Endothelial cell of umbilical vein (primary cell): ENCODE measurements at regions not wholly inside any gene's neighbourhood (a gene's known extent, or its start where the extent isn't known, plus 50 kb on each side); places are given as distances from the start of the nearest gene placed in this dataset.

Experiments
- BruUV-seq: library from RNA; stranded (reverse); fragments of 400-500 nt; replicated peaks from 2 replicates; lab custom pipeline; 2021; lab: Mats Ljungman, UMichigan
- CTCF ChIA-PET: fragments of 300-600, 350-600 bp; sonication (Branson Sonifier 250); formaldehyde crosslinking; loops from one replicate; lab custom pipeline; 2021; ENCODE audit warnings: antibody characterized with exemption, inconsistent platforms; lab: Charles Lee
- POLR2A ChIA-PET: fragments of 300-600, 350-600 bp; sonication (Branson Sonifier 250); formaldehyde crosslinking; loops from one replicate; lab custom pipeline; 2021; ENCODE audit warnings: antibody characterized with exemption, inconsistent platforms; lab: Charles Lee
- DNase-seq: peaks from one replicate; pipeline ENCODE4 v3.0.0-alpha.2; 2011; ENCODE audit warnings: low read depth, low spot score
- FAIRE-seq: peaks from 2 replicates; lab custom pipeline; 2011; peaks lifted over from hg19 to GRCh38; lab: Jason Lieb, UNC
- H2AFZ ChIP-seq: 2 replicates; pipeline ENCODE4 v1.6.0; 2012; ENCODE audit warnings: low read depth, low read length, control low read depth, inconsistent platforms
- H3K27ac ChIP-seq: 2 replicates; pipeline ENCODE4 v1.5.1; 2011; ENCODE audit warnings: low read depth, mild to moderate bottlenecking, control low read depth, low read length, moderate library complexity; ENCODE audit not compliant: insufficient read depth
- H3K27me3 ChIP-seq, 2 experiments: 2 replicates each; pipeline versions ENCODE4 v1.6.0 to v1.6.1; 2011; ENCODE audit warnings: low read length in 2 of 2, mixed read lengths in 1 of 2; ENCODE audit not compliant: control insufficient read depth in 2 of 2, insufficient read depth in 2 of 2
- H3K36me3 ChIP-seq, 2 experiments: 2 replicates in 1 of 2; 3 replicates in 1 of 2; pipeline ENCODE4 v1.5.1; 2011; ENCODE audit warnings: low read length in 2 of 2, mild to moderate bottlenecking in 1 of 2, moderate library complexity in 1 of 2; ENCODE audit not compliant: control insufficient read depth in 2 of 2, insufficient read depth in 2 of 2; ENCODE audit errors: extremely low read depth in 1 of 2
- H3K4me1 ChIP-seq: 3 replicates; pipeline ENCODE4 v1.5.1; 2011; ENCODE audit warnings: mild to moderate bottlenecking, low read length; ENCODE audit not compliant: control insufficient read depth, insufficient read depth; ENCODE audit errors: extremely low read depth
- H3K4me2 ChIP-seq: 2 replicates; pipeline ENCODE4 v1.6.1; 2011; ENCODE audit warnings: low read length, control low read depth, mixed read lengths; ENCODE audit not compliant: insufficient read depth
- H3K4me3 ChIP-seq, 3 experiments: fragments of 200-600 bp in 1 of 3; sonication (generic), shearing (Covaris generic) in 1 of 3; replicated peaks in 1 of 3; 2 replicates each; pipeline ENCODE4 v1.5.1; 2011 to 2016; ENCODE audit warnings: control low read depth in 3 of 3, low read length in 3 of 3, mild to moderate bottlenecking in 2 of 3, inconsistent platforms in 1 of 3, low read depth in 1 of 3, moderate library complexity in 1 of 3; ENCODE audit not compliant: insufficient read depth in 1 of 3
- H3K79me2 ChIP-seq: 2 replicates; pipeline ENCODE4 v1.6.0; 2012; ENCODE audit warnings: low read length, inconsistent platforms; ENCODE audit not compliant: control insufficient read depth, insufficient read depth
- H3K9ac ChIP-seq: replicated peaks from 2 replicates; pipeline ENCODE3; 2011; ENCODE audit warnings: low read length, control low read depth; ENCODE audit not compliant: insufficient read depth; ENCODE audit errors: extremely low read depth
- H3K9me1 ChIP-seq: replicated peaks from 3 replicates; pipeline ENCODE4 v1.6.0; 2011; ENCODE audit warnings: mild to moderate bottlenecking, low read length; ENCODE audit not compliant: control insufficient read depth, insufficient read depth; ENCODE audit errors: extremely low read depth
- H3K9me3 ChIP-seq: replicated peaks from 2 replicates; pipeline ENCODE4 v1.5.1; 2012; ENCODE audit warnings: low read length, inconsistent platforms; ENCODE audit not compliant: control insufficient read depth, insufficient read depth
- H4K20me1 ChIP-seq: replicated peaks from 2 replicates; pipeline ENCODE3; 2011; ENCODE audit warnings: mild to moderate bottlenecking, low read length; ENCODE audit not compliant: control insufficient read depth, insufficient read depth; ENCODE audit errors: extremely low read depth
- CTCF ChIP-seq, 2 donors: IDR thresholded peaks; 1 replicate in 1 of 2; 2 replicates in 1 of 2; pipeline ENCODE4 v1.5.1; 2011; ENCODE audit warnings: low read length in 2 of 2, mild to moderate bottlenecking in 2 of 2, moderate library complexity in 2 of 2, control low read depth in 1 of 2, inconsistent platforms in 1 of 2, low read depth in 1 of 2; ENCODE audit not compliant: insufficient read depth in 1 of 2; ENCODE audit errors: extremely low read depth in 1 of 2
- EZH2 ChIP-seq: IDR thresholded peaks from 2 replicates; pipeline ENCODE4 v1.6.1; 2012; ENCODE audit warnings: borderline replicate concordance, low read depth, mild to moderate bottlenecking, moderate library complexity, low read length, inconsistent platforms; ENCODE audit not compliant: severe bottlenecking
- FOS ChIP-seq: IDR thresholded peaks from 2 replicates; pipeline ENCODE4 v1.6.1; 2011; ENCODE audit warnings: mild to moderate bottlenecking, low read length, moderate library complexity, borderline replicate concordance; ENCODE audit not compliant: insufficient read depth
- GATA2 ChIP-seq: IDR thresholded peaks from 2 replicates; pipeline ENCODE4 v1.7.0; 2011; ENCODE audit warnings: low read depth, mild to moderate bottlenecking, moderate library complexity, mixed read lengths, low read length; ENCODE audit not compliant: insufficient read length, insufficient read depth
- JUN ChIP-seq: IDR thresholded peaks from 2 replicates; pipeline ENCODE4 v1.6.1; 2011; ENCODE audit warnings: borderline replicate concordance, low read depth; ENCODE audit not compliant: insufficient read length, insufficient read depth
- MAX ChIP-seq: IDR thresholded peaks from 2 replicates; pipeline ENCODE4 v1.6.1; 2011; ENCODE audit not compliant: insufficient read depth, insufficient read length
- MYC ChIP-seq: IDR thresholded peaks from one replicate; pipeline ENCODE4 v1.6.1; 2011; ENCODE audit warnings: mild to moderate bottlenecking, low read depth, low read length
- POLR2A ChIP-seq: IDR thresholded peaks from 2 replicates; pipeline ENCODE4 v1.6.1; 2012; ENCODE audit warnings: low read depth, mild to moderate bottlenecking, control low read depth, low read length
- POLR2AphosphoS5 ChIP-seq: IDR thresholded peaks from 2 replicates; pipeline ENCODE4 v1.6.1; 2012; ENCODE audit warnings: low read depth, mild to moderate bottlenecking, control low read depth, low read length, moderate library complexity; ENCODE audit not compliant: insufficient read depth
- dilution Hi-C: fragments of 300-500 bp; cut with MboI; formaldehyde crosslinking; loops from one replicate; pipeline ENCODE4 v1.15.0; 2019; ENCODE audit warnings: low sequenced_read_pairs; ENCODE audit not compliant: extremely low pct_ligation_motif_present
- intact Hi-C: fragments of 100-400 bp; cut with micrococcal nuclease; formaldehyde crosslinking; loops from one replicate; pipeline ENCODE4 v1.10.0; 2022

- H3K27ac ChIP-seq: no peak overlapping the region
- POLR2A ChIA-PET: no interaction called here
- intact Hi-C loops: no loop called here
- H3K27me3 ChIP-seq: no peaks in the 10 kb centered on the region
- no peak overlapping the region for H2AFZ ChIP-seq
- TF ChIP-seq JUN (no peak), FOS (no peak), POLR2A (no peak), MYC (no peak), POLR2AphosphoS5 (no peak), CTCF (IDR thresholded peaks at IDR 0.05; ENCODE audit: extremely low read depth in 1 of 2, insufficient read depth in 1 of 2, low read depth in 1 of 2, low read length in 2 of 2) (no peak)
- CTCF ChIA-PET: no interaction called here
- no peaks in the 10 kb centered on the region for H3K9me3 ChIP-seq
- no peaks in the 10 kb centered on the region for H3K36me3 ChIP-seq
- no peaks in the 10 kb centered on the region for H3K9me1 ChIP-seq
- H3K9ac ChIP-seq: no peak overlapping the region
- H3K4me1 ChIP-seq: no peaks in the 10 kb centered on the region
- DNase-seq (no peak), FAIRE-seq (no peak)
- H3K79me2 ChIP-seq: no peaks in the 10 kb centered on the region
- no peak overlapping the region for H3K4me2 ChIP-seq
- no peak overlapping the region for H3K4me3 ChIP-seq
- BruUV-seq: no TSS peak
- dilution Hi-C loops: no loop called here
- no peaks in the 10 kb centered on the region for H4K20me1 ChIP-seq
These were observed 1217.2 kb downstream of the TYW1 start for GRCh38 chr7:68213838-68214237.

- ChIA-PET POLR2A (no interaction called here), CTCF (no interaction called here)
- DNase-seq (no peak), FAIRE-seq (no peak)
- Histone ChIP-seq H3K9me3 (no peaks in the 10 kb centered on the region), H3K9ac (no peak overlapping the region), H3K27me3 (no peaks in the 10 kb centered on the region), H2AFZ (no peak overlapping the region), H3K4me1 (no peaks in the 10 kb centered on the region), H3K79me2 (no peaks in the 10 kb centered on the region), H3K27ac (no peak overlapping the region), H3K36me3 (no peaks in the 10 kb centered on the region), H3K4me3 (no peak overlapping the region), H4K20me1 (no peaks in the 10 kb centered on the region), H3K9me1 (no peaks in the 10 kb centered on the region), H3K4me2 (no peak overlapping the region)
- dilution Hi-C loops: no loop called here
- no TSS peak for BruUV-seq
- TF ChIP-seq MYC: no peak
- no peak for TF ChIP-seq EZH2
- no peak for TF ChIP-seq MAX
- no peak for TF ChIP-seq POLR2AphosphoS5
- no peak for TF ChIP-seq CTCF (IDR thresholded peaks at IDR 0.05; ENCODE audit: extremely low read depth in 1 of 2, insufficient read depth in 1 of 2, low read depth in 1 of 2, low read length in 2 of 2)
- no peak for TF ChIP-seq FOS
- TF ChIP-seq GATA2: no peak
- TF ChIP-seq JUN: no peak
- no peak for TF ChIP-seq POLR2A
- intact Hi-C loops: no loop called here
These were observed 1219.4 kb downstream of the TYW1 start for GRCh38 chr7:68216051-68216450.
